B cell (primary cell): ENCODE measurements at regions not wholly inside any gene's neighbourhood (a gene's known extent, or its start where the extent isn't known, plus 50 kb on each side); places are given as distances from the start of the nearest gene placed in this dataset.

Source experiments
- CTCF ChIP-seq: fragments of 200-600 bp; IDR thresholded peaks from one replicate; pipeline ENCODE4 v1.8.0; 2022; ENCODE audit warnings: antibody characterized with exemption, mild to moderate bottlenecking
- EZH2 ChIP-seq: IDR thresholded peaks from 2 replicates; pipeline ENCODE4 v1.6.1; 2012; ENCODE audit warnings: borderline replicate concordance, low read depth, mild to moderate bottlenecking, moderate library complexity, low read length; ENCODE audit not compliant: insufficient read depth, poor library complexity, severe bottlenecking

- no peak for TF ChIP-seq CTCF
- TF ChIP-seq EZH2 = no peak
Observed at GRCh38 chr18:78692105-78692504, 287.5 kb upstream of the SALL3 start.
